HG02678 (cell line): ENCODE measurements at regions not wholly inside any gene's neighbourhood (a gene's known extent, or its start where the extent isn't known, plus 50 kb on each side); places are given as distances from the start of the nearest gene placed in this dataset.
"Not testable (repeated sequence)": the region's sequence is repeated elsewhere in the genome, so short reads cannot be mapped to it uniquely, and the experiment has no call there.

Experiments used
- ATAC-seq: cut with Tn5 transposase; IDR thresholded peaks from one replicate; pipeline ENCODE4 v1.9.1; 2021; ENCODE audit warnings: mild to moderate bottlenecking, moderate library complexity; ENCODE audit not compliant: unreplicated experiment

- no peak for ATAC-seq
Observed at GRCh38 chr4:19266566-19266965, 985.1 kb upstream of the SLIT2 start.

- no peak for ATAC-seq
Observed at GRCh38 chr4:19262467-19262866, 989.2 kb upstream of the SLIT2 start.

- ATAC-seq, result no peak
Observed at GRCh38 chr4:19260346-19260745, 991.4 kb upstream of the SLIT2 start.

GRCh38 chr4:19259920-19260319, 991.8 kb upstream of the SLIT2 start:
- ATAC-seq, result no peak

DNA sequence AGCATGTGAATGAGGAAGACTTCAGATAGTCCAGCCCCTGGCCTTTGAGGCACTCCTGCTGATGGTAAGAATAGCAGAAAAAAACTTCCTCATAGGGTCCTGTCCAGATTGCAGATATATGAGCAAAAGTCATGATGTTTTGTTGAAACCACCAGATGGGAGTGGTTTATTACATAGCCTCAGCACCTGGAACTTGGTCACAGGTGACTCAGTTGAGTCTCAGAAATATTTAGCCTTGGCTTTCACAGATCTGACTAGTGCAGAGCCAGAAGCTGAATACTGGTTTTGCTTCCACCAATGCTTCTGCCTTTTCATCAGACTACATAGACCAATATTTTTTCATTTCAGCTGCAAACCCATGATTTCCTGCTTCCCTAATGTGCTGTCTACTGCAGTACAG, 994.9 kb upstream of the SLIT2 start:
- no peak for ATAC-seq

GRCh38 chr4:19254486-19254885, 997.2 kb upstream of the SLIT2 start:
- no peak for ATAC-seq

- ATAC-seq, result no peak
Observed at GRCh38 chr4:19248023-19248422, 1003.7 kb upstream of the SLIT2 start.

DNA sequence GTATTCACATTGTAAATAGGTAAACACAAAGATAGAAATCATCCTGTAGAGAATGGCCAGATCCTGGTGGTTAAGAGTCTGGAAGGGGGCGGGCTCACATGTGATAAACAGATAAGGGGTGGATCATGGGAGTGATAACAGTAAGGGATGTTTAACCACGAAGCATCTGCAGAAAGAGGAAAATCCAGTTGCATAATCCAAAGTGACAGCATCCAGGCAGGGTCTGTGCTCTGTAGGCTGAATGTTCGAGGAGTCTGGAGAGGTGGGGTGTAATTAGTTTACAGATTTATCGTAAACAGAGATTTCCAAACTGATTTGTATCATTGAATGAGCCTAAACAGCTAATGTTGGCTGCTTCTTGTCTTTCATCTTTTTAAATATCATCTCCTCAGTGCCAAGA, 1009.8 kb upstream of the SLIT2 start:
- ATAC-seq, result no peak

DNA sequence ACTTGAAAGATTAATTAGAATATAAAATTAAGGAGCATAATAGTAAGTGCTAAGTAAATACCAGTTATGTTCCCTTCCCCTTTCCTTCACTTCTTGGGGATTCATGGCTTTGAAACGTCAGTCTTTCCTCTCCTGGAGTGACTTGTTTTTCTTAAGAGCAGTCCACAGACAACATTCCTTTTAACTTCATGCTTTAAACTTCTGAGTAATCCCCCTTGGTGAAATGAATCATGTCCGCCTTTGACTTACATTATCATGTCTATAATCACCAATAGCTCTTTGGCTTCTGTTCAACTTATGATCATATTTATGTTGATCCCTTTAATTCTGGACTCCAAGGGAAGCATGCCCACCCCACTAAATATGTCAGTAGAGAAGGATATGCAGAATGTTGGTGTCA, 1012.1 kb upstream of the SLIT2 start:
- no peak for ATAC-seq

DNA sequence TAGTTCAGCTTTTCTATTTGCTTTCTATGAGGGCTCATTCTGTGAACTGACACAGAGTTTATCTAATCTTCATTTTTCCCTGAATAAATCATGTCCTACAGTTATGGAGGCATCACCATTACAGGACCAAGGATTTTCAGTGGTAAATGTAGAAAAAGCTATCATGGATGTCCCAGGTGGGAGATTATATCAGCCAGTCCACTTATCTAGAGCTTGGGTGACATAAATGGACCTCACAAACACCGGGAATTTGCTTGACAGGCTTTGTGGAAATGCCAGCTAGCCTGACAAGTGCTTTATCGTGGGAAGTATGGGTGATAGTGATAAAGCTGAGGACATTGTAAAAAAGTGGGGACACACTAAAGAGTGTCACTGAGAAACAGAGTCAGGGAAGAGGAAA, 1015.2 kb upstream of the SLIT2 start:
- ATAC-seq, result no peak

DNA sequence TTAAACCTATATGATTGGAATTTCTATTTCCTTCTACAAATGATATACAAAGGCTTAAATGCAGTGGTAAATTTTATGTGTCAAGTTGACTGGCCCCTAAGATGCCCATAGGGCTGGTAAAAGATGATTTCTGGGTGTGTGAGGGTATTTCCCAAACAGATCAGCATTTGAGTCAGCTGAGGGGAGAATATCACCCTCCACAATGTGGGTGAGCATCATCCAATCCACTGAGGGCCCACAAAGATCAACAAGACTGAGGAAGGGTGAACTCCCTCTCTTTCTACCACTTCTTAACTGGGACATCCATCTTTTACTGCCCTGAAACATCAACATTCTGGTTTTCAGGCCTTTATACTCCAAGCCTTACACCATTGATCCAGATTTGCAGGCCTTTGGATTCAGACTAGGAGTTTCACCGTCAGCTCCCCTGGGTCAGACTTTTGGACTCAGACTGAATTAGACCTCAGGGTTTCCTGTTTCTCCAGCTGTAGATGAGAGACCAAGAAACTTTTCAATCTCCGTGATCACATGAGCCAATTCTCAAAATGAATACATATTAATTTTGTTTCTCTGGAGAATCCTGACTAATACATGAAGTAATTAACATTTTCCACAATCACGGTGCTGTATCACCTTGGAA, 1020.7 kb upstream of the SLIT2 start:
- ATAC-seq, result no peak

- ATAC-seq, result no peak
Observed at GRCh38 chr4:19227701-19228100, 1024.0 kb upstream of the SLIT2 start.

GRCh38 chr4:19224820-19225219, 1026.9 kb upstream of the SLIT2 start:
- ATAC-seq, result no peak

GRCh38 chr4:19216476-19216875, 1035.2 kb upstream of the SLIT2 start:
- ATAC-seq, result no peak

DNA sequence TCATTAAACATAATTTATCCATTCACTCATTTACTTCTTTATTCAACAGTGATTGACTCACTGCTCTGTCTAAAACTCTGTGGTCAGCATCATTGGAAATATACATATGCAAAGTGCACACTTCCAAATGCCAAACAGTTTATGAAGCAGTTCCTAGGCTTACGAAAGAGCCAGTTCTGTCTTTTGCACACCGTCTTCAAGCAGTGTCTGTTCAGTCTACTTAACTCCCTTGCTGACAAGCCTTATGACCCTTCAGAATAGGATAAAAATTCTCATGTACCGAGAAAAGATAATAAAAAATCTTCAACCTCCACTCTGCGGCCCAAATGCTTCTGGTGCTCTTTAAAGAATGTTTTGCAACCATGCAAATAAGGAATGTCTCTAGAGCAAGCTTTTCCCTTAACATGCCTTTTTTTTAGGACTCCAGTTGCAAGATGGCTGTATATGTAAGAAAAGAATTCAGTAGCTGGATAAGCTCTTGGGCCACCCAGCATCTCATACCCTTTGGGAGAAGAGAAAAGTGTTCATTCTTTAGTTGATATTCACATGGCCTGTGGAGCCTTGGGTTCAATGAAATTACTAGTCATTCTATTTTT, 1037.0 kb upstream of the SLIT2 start:
- no peak for ATAC-seq

- no peak for ATAC-seq
Observed at GRCh38 chr4:19213388-19213787, 1038.3 kb upstream of the SLIT2 start.

DNA sequence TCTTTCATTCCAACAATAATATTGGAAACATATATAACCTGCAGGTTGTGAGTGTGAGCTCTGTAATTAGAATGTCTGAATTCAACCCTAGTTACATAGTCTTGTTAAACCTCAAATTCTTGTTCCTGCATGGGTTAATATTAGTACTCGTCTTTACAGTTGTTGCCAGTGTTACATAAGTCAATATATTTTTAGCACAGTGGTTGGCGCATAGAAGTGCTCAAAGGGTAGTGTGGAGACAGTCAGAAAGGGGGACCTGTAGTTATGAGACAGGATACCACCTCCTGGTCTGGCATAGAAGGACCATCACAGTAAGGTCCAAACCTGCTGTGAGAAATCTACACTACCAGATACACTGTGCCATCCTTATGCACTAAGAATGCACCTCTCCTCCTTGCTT, 1045.9 kb upstream of the SLIT2 start:
- no peak for ATAC-seq

GRCh38 chr4:19197838-19198237, 1053.9 kb upstream of the SLIT2 start:
- ATAC-seq, result not testable (repeated sequence)

DNA sequence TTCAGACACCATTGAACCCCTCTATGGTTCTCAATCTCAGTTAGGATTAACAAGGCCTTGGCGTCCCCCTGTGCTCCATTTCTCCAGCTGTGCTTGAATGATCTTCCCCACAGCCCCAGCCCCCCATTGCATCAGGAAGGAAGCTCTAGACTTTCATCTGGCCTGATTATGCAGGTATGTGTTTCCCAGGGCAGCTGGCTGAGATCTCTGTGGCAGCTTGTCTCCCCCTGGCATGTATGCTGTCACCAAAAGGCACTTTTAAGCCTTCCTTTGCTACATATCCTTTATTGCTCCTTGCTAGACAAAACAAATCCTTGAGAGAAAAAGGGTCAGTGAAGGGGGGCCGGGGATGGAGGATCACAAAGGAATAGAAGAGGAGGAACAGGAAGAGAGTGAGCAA, 1056.0 kb upstream of the SLIT2 start:
- no peak for ATAC-seq

DNA sequence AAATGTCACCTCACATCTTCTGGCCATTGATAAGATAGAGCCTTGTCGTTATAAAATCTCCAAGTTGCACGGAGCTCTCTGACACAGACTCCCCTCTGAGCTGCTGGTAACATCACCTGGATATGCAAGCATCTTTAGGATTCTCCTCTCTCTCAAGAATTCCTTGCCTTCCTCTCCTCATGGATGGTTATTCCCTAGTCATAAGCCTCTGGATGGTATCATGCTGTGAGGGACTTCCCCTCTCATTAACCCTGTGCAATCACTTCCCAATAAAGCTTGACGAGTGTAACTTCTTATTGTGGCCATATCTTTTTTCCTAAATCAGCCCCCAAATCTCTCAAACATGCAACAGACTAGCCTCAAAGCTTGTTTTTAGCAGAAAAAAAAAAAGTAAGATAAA, 1057.0 kb upstream of the SLIT2 start:
- no peak for ATAC-seq

- ATAC-seq, result no peak
Observed at GRCh38 chr4:19193274-19193981, 1058.3 kb upstream of the SLIT2 start.

GRCh38 chr4:19191979-19192650, 1059.6 kb upstream of the SLIT2 start:
- ATAC-seq, result no peak
